ENCODE measurements at regions not wholly inside any gene's neighbourhood (a gene's known extent, or its start where the extent isn't known, plus 50 kb on each side); places are given as distances from the start of the nearest gene placed in this dataset.
"Not testable (repeated sequence)": the region's sequence is repeated elsewhere in the genome, so short reads cannot be mapped to it uniquely, and the experiment has no call there.

GRCh38 chr16:33986521-33986920 is 527.1 kb downstream of the TP53TG3F start:
- H3K4me3 ChIP-seq (ENCODE audit: low read length); H3K4me2 ChIP-seq (ENCODE audit: low read depth, low read length, poor library complexity, severe bottlenecking); H3K36me3 ChIP-seq (ENCODE audit: insufficient read depth, low read length); H3K27me3 ChIP-seq (ENCODE audit: low read length); H3K9ac ChIP-seq (ENCODE audit: low read length); H4K20me1 ChIP-seq (ENCODE audit: insufficient read depth, low read depth, low read length); H2AFZ ChIP-seq (ENCODE audit: low read length); H3K79me2 ChIP-seq (ENCODE audit: low read length); DNase-seq; H3K27ac ChIP-seq (ENCODE audit: low read length); H3K4me1 ChIP-seq (ENCODE audit: low read length); H3K9me2 ChIP-seq (replicated peaks; ENCODE audit: insufficient read depth, low read length); H3K9me3 ChIP-seq (ENCODE audit: low read length): not testable (repeated sequence)

- not testable (repeated sequence) for H3K79me2 ChIP-seq (ENCODE audit: low read length); H3K36me3 ChIP-seq (ENCODE audit: insufficient read depth, low read length); H3K9ac ChIP-seq (ENCODE audit: low read length); H3K4me2 ChIP-seq (ENCODE audit: low read depth, low read length, poor library complexity, severe bottlenecking); H3K9me2 ChIP-seq (replicated peaks; ENCODE audit: insufficient read depth, low read length); H3K4me1 ChIP-seq (ENCODE audit: low read length); H3K9me3 ChIP-seq (ENCODE audit: low read length); H3K4me3 ChIP-seq (ENCODE audit: low read length); DNase-seq; H2AFZ ChIP-seq (ENCODE audit: low read length); H4K20me1 ChIP-seq (ENCODE audit: insufficient read depth, low read depth, low read length); H3K27ac ChIP-seq (ENCODE audit: low read length); H3K27me3 ChIP-seq (ENCODE audit: low read length)
Measured at GRCh38 chr16:33987348-33987963, 528.0 kb downstream of the TP53TG3F start.

DNA sequence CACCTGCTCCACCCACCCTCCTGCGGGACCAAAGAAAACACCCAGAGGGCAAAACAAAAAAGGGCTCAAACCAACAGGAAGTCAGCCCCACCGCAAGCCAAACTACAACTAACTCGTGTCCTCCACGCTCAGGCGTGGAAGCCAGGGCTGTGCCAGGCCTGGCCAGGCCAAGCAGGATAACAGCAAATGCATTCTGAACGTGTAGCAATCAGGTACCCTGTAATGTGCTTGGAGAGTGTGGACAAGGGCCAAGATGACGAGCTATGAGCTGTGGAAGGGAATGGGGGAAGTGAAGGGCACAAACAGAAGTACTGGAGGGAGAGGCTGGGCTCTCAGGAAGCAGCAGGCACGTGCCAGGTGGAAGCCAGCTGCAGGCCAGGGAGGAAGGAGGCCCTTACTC is 528.6 kb downstream of the TP53TG3F start:
- DNase-seq; H3K9me2 ChIP-seq (replicated peaks; ENCODE audit: insufficient read depth, low read length); H3K36me3 ChIP-seq (ENCODE audit: insufficient read depth, low read length); H3K27ac ChIP-seq (ENCODE audit: low read length); H3K4me3 ChIP-seq (ENCODE audit: low read length); H2AFZ ChIP-seq (ENCODE audit: low read length); H3K4me1 ChIP-seq (ENCODE audit: low read length); H4K20me1 ChIP-seq (ENCODE audit: insufficient read depth, low read depth, low read length); H3K9ac ChIP-seq (ENCODE audit: low read length); H3K27me3 ChIP-seq (ENCODE audit: low read length); H3K4me2 ChIP-seq (ENCODE audit: low read depth, low read length, poor library complexity, severe bottlenecking); H3K79me2 ChIP-seq (ENCODE audit: low read length); H3K9me3 ChIP-seq (ENCODE audit: low read length): not testable (repeated sequence)

DNA sequence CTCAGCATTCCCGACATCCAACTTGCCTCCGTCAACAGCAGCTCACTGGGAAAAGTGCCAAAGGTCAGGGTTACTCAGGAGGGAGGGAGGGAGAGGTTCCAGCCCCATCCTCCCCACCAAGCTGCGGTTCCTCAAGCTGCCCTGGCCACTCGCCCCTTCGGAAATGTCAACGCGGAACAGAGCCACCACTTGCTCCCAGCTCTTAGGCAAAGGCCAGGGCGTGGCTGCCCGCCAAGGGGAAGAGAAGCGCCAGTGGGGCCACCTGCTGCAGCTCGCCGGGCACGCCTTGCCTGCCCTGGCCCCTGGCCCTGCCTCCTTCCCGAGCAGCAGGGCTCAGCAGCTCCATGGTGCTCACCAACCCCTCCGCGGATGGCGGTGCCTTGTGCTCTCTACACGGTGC is 531.1 kb downstream of the TP53TG3F start:
- H3K79me2 ChIP-seq (ENCODE audit: low read length); H3K4me3 ChIP-seq (ENCODE audit: low read length); H4K20me1 ChIP-seq (ENCODE audit: insufficient read depth, low read depth, low read length); H3K9me3 ChIP-seq (ENCODE audit: low read length); H3K27ac ChIP-seq (ENCODE audit: low read length); H3K9ac ChIP-seq (ENCODE audit: low read length); H3K4me2 ChIP-seq (ENCODE audit: low read depth, low read length, poor library complexity, severe bottlenecking); H3K36me3 ChIP-seq (ENCODE audit: insufficient read depth, low read length); H3K4me1 ChIP-seq (ENCODE audit: low read length); H3K27me3 ChIP-seq (ENCODE audit: low read length); H2AFZ ChIP-seq (ENCODE audit: low read length); H3K9me2 ChIP-seq (replicated peaks; ENCODE audit: insufficient read depth, low read length); DNase-seq: not testable (repeated sequence)

GRCh38 chr16:33992513-33993177 is 533.2 kb downstream of the TP53TG3F start:
- H3K36me3 ChIP-seq (ENCODE audit: insufficient read depth, low read length); H3K4me1 ChIP-seq (ENCODE audit: low read length); H4K20me1 ChIP-seq (ENCODE audit: insufficient read depth, low read depth, low read length); H3K4me3 ChIP-seq (ENCODE audit: low read length); H3K27ac ChIP-seq (ENCODE audit: low read length); H3K79me2 ChIP-seq (ENCODE audit: low read length); H3K9me2 ChIP-seq (replicated peaks; ENCODE audit: insufficient read depth, low read length); H3K4me2 ChIP-seq (ENCODE audit: low read depth, low read length, poor library complexity, severe bottlenecking); H2AFZ ChIP-seq (ENCODE audit: low read length); H3K27me3 ChIP-seq (ENCODE audit: low read length); DNase-seq; H3K9ac ChIP-seq (ENCODE audit: low read length); H3K9me3 ChIP-seq (ENCODE audit: low read length): not testable (repeated sequence)

- H4K20me1 ChIP-seq (ENCODE audit: insufficient read depth, low read depth, low read length); H3K4me2 ChIP-seq (ENCODE audit: low read depth, low read length, poor library complexity, severe bottlenecking); H3K4me3 ChIP-seq (ENCODE audit: low read length); H3K27me3 ChIP-seq (ENCODE audit: low read length); H2AFZ ChIP-seq (ENCODE audit: low read length); H3K9me3 ChIP-seq (ENCODE audit: low read length); H3K27ac ChIP-seq (ENCODE audit: low read length); H3K36me3 ChIP-seq (ENCODE audit: insufficient read depth, low read length); H3K79me2 ChIP-seq (ENCODE audit: low read length); H3K9ac ChIP-seq (ENCODE audit: low read length); H3K9me2 ChIP-seq (replicated peaks; ENCODE audit: insufficient read depth, low read length); H3K4me1 ChIP-seq (ENCODE audit: low read length); DNase-seq: not testable (repeated sequence)
Measured at GRCh38 chr16:33994207-33994606, 534.8 kb downstream of the TP53TG3F start.

GRCh38 chr16:33995821-33996372 is 536.5 kb downstream of the TP53TG3F start:
- H3K4me3 ChIP-seq (ENCODE audit: low read length); H2AFZ ChIP-seq (ENCODE audit: low read length); H3K27me3 ChIP-seq (ENCODE audit: low read length); H3K9me2 ChIP-seq (replicated peaks; ENCODE audit: insufficient read depth, low read length); H4K20me1 ChIP-seq (ENCODE audit: insufficient read depth, low read depth, low read length); H3K36me3 ChIP-seq (ENCODE audit: insufficient read depth, low read length); H3K4me2 ChIP-seq (ENCODE audit: low read depth, low read length, poor library complexity, severe bottlenecking); H3K27ac ChIP-seq (ENCODE audit: low read length); H3K4me1 ChIP-seq (ENCODE audit: low read length); H3K9ac ChIP-seq (ENCODE audit: low read length); DNase-seq; H3K9me3 ChIP-seq (ENCODE audit: low read length); H3K79me2 ChIP-seq (ENCODE audit: low read length): not testable (repeated sequence)

- not testable (repeated sequence) for H2AFZ ChIP-seq (ENCODE audit: low read length); H4K20me1 ChIP-seq (ENCODE audit: insufficient read depth, low read depth, low read length); H3K9me3 ChIP-seq (ENCODE audit: low read length); H3K27me3 ChIP-seq (ENCODE audit: low read length); H3K36me3 ChIP-seq (ENCODE audit: insufficient read depth, low read length); H3K4me3 ChIP-seq (ENCODE audit: low read length); H3K27ac ChIP-seq (ENCODE audit: low read length); H3K4me2 ChIP-seq (ENCODE audit: low read depth, low read length, poor library complexity, severe bottlenecking); H3K9me2 ChIP-seq (replicated peaks; ENCODE audit: insufficient read depth, low read length); DNase-seq; H3K9ac ChIP-seq (ENCODE audit: low read length); H3K79me2 ChIP-seq (ENCODE audit: low read length); H3K4me1 ChIP-seq (ENCODE audit: low read length)
Measured at GRCh38 chr16:34001184-34001583, 541.8 kb downstream of the TP53TG3F start.
